ENCODE measurements at regions not wholly inside any gene's neighbourhood (a gene's known extent, or its start where the extent isn't known, plus 50 kb on each side); places are given as distances from the start of the nearest gene placed in this dataset.

GRCh38 chr11:45078236-45079074 is 68.0 kb upstream of the PRDM11 start:
- Histone ChIP-seq H3K4me3 (ENCODE audit: low read length in 2 of 2) (no peak overlapping the region), H3K9me3 (ENCODE audit: control insufficient read depth in 2 of 2, low read length in 2 of 2) (no peaks in the 10 kb centered on the region), H3K27ac (ENCODE audit: low read depth in 2 of 2, low read length in 2 of 2) (no peak overlapping the region), H3K27me3 (ENCODE audit: control insufficient read depth in 2 of 2, insufficient read depth in 2 of 2, low read length in 2 of 2) (no peaks in the 10 kb centered on the region), H3K36me3 (ENCODE audit: control insufficient read depth in 2 of 2, insufficient read depth in 2 of 2, low read length in 2 of 2) (no peaks in the 10 kb centered on the region), H3K9ac (ENCODE audit: low read depth in 1 of 2, low read length in 2 of 2) (no peak overlapping the region), H3K4me1 (ENCODE audit: control insufficient read depth in 2 of 2, insufficient read depth in 2 of 2, low read length in 2 of 2) (peaks cover 0 to 19% of the 10 kb centered on the region in 2 donors)

GRCh38 chr11:45079075-45079444 is 67.4 kb upstream of the PRDM11 start:
- Histone ChIP-seq H3K4me1 (ENCODE audit: control insufficient read depth in 2 of 2, insufficient read depth in 2 of 2, low read length in 2 of 2) (peaks cover 0 to 19% of the 10 kb centered on the region in 2 donors), H3K27ac (ENCODE audit: low read depth in 2 of 2, low read length in 2 of 2) (no peak overlapping the region), H3K36me3 (ENCODE audit: control insufficient read depth in 2 of 2, insufficient read depth in 2 of 2, low read length in 2 of 2) (no peaks in the 10 kb centered on the region), H3K27me3 (ENCODE audit: control insufficient read depth in 2 of 2, insufficient read depth in 2 of 2, low read length in 2 of 2) (no peaks in the 10 kb centered on the region), H3K4me3 (ENCODE audit: low read length in 2 of 2) (no peak overlapping the region), H3K9me3 (ENCODE audit: control insufficient read depth in 2 of 2, low read length in 2 of 2) (no peaks in the 10 kb centered on the region), H3K9ac (ENCODE audit: low read depth in 1 of 2, low read length in 2 of 2) (no peak overlapping the region)

GRCh38 chr11:45079567-45079942 is 66.9 kb upstream of the PRDM11 start:
- Histone ChIP-seq H3K4me3 (ENCODE audit: low read length in 2 of 2) (no peak overlapping the region), H3K27me3 (ENCODE audit: control insufficient read depth in 2 of 2, insufficient read depth in 2 of 2, low read length in 2 of 2) (no peaks in the 10 kb centered on the region), H3K27ac (ENCODE audit: low read depth in 2 of 2, low read length in 2 of 2) (peak overlapping the region in 1 of 2 donors; percentile 10), H3K36me3 (ENCODE audit: control insufficient read depth in 2 of 2, insufficient read depth in 2 of 2, low read length in 2 of 2) (no peaks in the 10 kb centered on the region), H3K9ac (ENCODE audit: low read depth in 1 of 2, low read length in 2 of 2) (no peak overlapping the region), H3K9me3 (ENCODE audit: control insufficient read depth in 2 of 2, low read length in 2 of 2) (no peaks in the 10 kb centered on the region), H3K4me1 (ENCODE audit: control insufficient read depth in 2 of 2, insufficient read depth in 2 of 2, low read length in 2 of 2) (peaks cover 0 to 19% of the 10 kb centered on the region in 2 donors)

GRCh38 chr11:45079943-45080719 is 66.3 kb upstream of the PRDM11 start:
- no peaks in the 10 kb centered on the region for H3K9me3 ChIP-seq (ENCODE audit: control insufficient read depth in 2 of 2, low read length in 2 of 2)
- H3K4me3 ChIP-seq (ENCODE audit: low read length in 2 of 2): no peak overlapping the region
- H3K27me3 ChIP-seq (ENCODE audit: control insufficient read depth in 2 of 2, insufficient read depth in 2 of 2, low read length in 2 of 2): no peaks in the 10 kb centered on the region
- H3K9ac ChIP-seq (ENCODE audit: low read depth in 1 of 2, low read length in 2 of 2): no peak overlapping the region
- peak overlapping the region in 1 of 2 donors; percentile 48 for H3K27ac ChIP-seq (ENCODE audit: low read depth in 2 of 2, low read length in 2 of 2)
- H3K4me1 ChIP-seq (ENCODE audit: control insufficient read depth in 2 of 2, insufficient read depth in 2 of 2, low read length in 2 of 2): peaks cover 0 to 19% of the 10 kb centered on the region in 2 donors
- H3K36me3 ChIP-seq (ENCODE audit: control insufficient read depth in 2 of 2, insufficient read depth in 2 of 2, low read length in 2 of 2): no peaks in the 10 kb centered on the region

GRCh38 chr11:45082744-45083543 is 63.5 kb upstream of the PRDM11 start:
- H3K9me3 ChIP-seq (ENCODE audit: control insufficient read depth in 2 of 2, low read length in 2 of 2): no peaks in the 10 kb centered on the region
- H3K27ac ChIP-seq (ENCODE audit: low read depth in 2 of 2, low read length in 2 of 2): no peak overlapping the region
- peaks cover 0 to 25% of the 10 kb centered on the region in 2 donors for H3K4me1 ChIP-seq (ENCODE audit: control insufficient read depth in 2 of 2, insufficient read depth in 2 of 2, low read length in 2 of 2)
- H3K4me3 ChIP-seq (ENCODE audit: low read length in 2 of 2): no peak overlapping the region
- H3K27me3 ChIP-seq (ENCODE audit: control insufficient read depth in 2 of 2, insufficient read depth in 2 of 2, low read length in 2 of 2): no peaks in the 10 kb centered on the region
- H3K36me3 ChIP-seq (ENCODE audit: control insufficient read depth in 2 of 2, insufficient read depth in 2 of 2, low read length in 2 of 2): no peaks in the 10 kb centered on the region
- H3K9ac ChIP-seq (ENCODE audit: low read depth in 1 of 2, low read length in 2 of 2): no peak overlapping the region

GRCh38 chr11:45083544-45084087 is 62.8 kb upstream of the PRDM11 start:
- H3K9me3 ChIP-seq (ENCODE audit: control insufficient read depth in 2 of 2, low read length in 2 of 2): no peaks in the 10 kb centered on the region
- no peak overlapping the region for H3K4me3 ChIP-seq (ENCODE audit: low read length in 2 of 2)
- H3K9ac ChIP-seq (ENCODE audit: low read depth in 1 of 2, low read length in 2 of 2): no peak overlapping the region
- H3K27me3 ChIP-seq (ENCODE audit: control insufficient read depth in 2 of 2, insufficient read depth in 2 of 2, low read length in 2 of 2): no peaks in the 10 kb centered on the region
- H3K4me1 ChIP-seq (ENCODE audit: control insufficient read depth in 2 of 2, insufficient read depth in 2 of 2, low read length in 2 of 2): peaks cover 0 to 30% of the 10 kb centered on the region in 2 donors
- no peaks in the 10 kb centered on the region for H3K36me3 ChIP-seq (ENCODE audit: control insufficient read depth in 2 of 2, insufficient read depth in 2 of 2, low read length in 2 of 2)
- H3K27ac ChIP-seq (ENCODE audit: low read depth in 2 of 2, low read length in 2 of 2): no peak overlapping the region

- Histone ChIP-seq H3K27ac (ENCODE audit: low read depth in 2 of 2, low read length in 2 of 2) (no peak overlapping the region), H3K4me3 (ENCODE audit: low read length in 2 of 2) (no peak overlapping the region), H3K36me3 (ENCODE audit: control insufficient read depth in 2 of 2, insufficient read depth in 2 of 2, low read length in 2 of 2) (no peaks in the 10 kb centered on the region), H3K9me3 (ENCODE audit: control insufficient read depth in 2 of 2, low read length in 2 of 2) (no peaks in the 10 kb centered on the region), H3K27me3 (ENCODE audit: control insufficient read depth in 2 of 2, insufficient read depth in 2 of 2, low read length in 2 of 2) (no peaks in the 10 kb centered on the region), H3K4me1 (ENCODE audit: control insufficient read depth in 2 of 2, insufficient read depth in 2 of 2, low read length in 2 of 2) (peaks cover 0 to 13% of the 10 kb centered on the region in 2 donors), H3K9ac (ENCODE audit: low read depth in 1 of 2, low read length in 2 of 2) (no peak overlapping the region)
These were observed 60.6 kb upstream of the PRDM11 start for GRCh38 chr11:45085646-45086501.

GRCh38 chr11:45086526-45086925 is 59.9 kb upstream of the PRDM11 start:
- no peak overlapping the region for H3K9ac ChIP-seq (ENCODE audit: low read depth in 1 of 2, low read length in 2 of 2)
- no peak overlapping the region for H3K4me3 ChIP-seq (ENCODE audit: low read length in 2 of 2)
- H3K27me3 ChIP-seq (ENCODE audit: control insufficient read depth in 2 of 2, insufficient read depth in 2 of 2, low read length in 2 of 2): no peaks in the 10 kb centered on the region
- H3K27ac ChIP-seq (ENCODE audit: low read depth in 2 of 2, low read length in 2 of 2): peak overlapping the region in 1 of 2 donors; percentile 16
- H3K36me3 ChIP-seq (ENCODE audit: control insufficient read depth in 2 of 2, insufficient read depth in 2 of 2, low read length in 2 of 2): no peaks in the 10 kb centered on the region
- H3K9me3 ChIP-seq (ENCODE audit: control insufficient read depth in 2 of 2, low read length in 2 of 2): no peaks in the 10 kb centered on the region
- H3K4me1 ChIP-seq (ENCODE audit: control insufficient read depth in 2 of 2, insufficient read depth in 2 of 2, low read length in 2 of 2): peaks cover 0 to 11% of the 10 kb centered on the region in 2 donors

Measured in mucosa of rectum (tissue), 2 donors.